ENCODE measurements at regions not wholly inside any gene's neighbourhood (a gene's known extent, or its start where the extent isn't known, plus 50 kb on each side); places are given as distances from the start of the nearest gene placed in this dataset.
A peak's percentile ranks its signal among the peaks of the same experiment; 100 is the strongest.

DNA sequence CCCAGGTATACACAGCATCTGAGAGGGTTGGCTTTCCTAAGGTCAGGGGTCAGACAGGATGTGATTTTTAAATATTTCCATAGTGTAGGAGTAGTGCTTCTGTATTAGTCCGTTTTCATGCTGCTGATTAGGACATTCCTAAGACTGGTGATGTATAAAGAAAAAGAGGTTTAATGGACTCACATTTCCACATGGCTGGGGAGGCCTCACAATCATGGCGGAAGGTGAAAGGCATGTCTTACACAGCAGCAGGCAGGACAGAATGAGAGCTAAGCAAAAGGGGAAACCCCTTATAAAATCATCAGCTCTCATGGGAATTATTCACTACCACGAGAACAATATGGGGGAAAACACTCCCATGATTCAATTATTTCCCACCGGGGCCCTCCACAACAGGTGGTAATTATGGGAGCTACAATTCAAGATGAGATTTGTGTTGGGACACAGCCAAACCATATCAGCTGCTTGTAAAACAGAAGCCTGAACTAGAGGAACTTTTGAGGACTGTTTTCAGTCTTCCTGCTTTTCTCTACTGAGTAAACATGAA is 91.0 kb upstream of the MEI4 start:
- no peaks in the 10 kb centered on the region for H3K36me3 Mint-ChIP-seq
- Histone ChIP-seq H3K36me3 (no peaks in the 10 kb centered on the region), H4K20me1 (ENCODE audit: low read depth) (no peaks in the 10 kb centered on the region), H3K27ac (no peak overlapping the region), H3K9ac (no peak overlapping the region), H3F3A (ENCODE audit: low read depth) (no peaks in the 10 kb centered on the region), H3K9me3 (ENCODE audit: low read depth) (no peaks in the 10 kb centered on the region), H2AFZ (replicated peaks) (peak overlapping the region; percentile 36), H3K4me2 (no peak overlapping the region), H3K79me2 (ENCODE audit: low read depth) (no peaks in the 10 kb centered on the region), H3K4me3 (no peak overlapping the region), H3K4me1 (no peaks in the 10 kb centered on the region), H3K27me3 (no peaks in the 10 kb centered on the region)
- no peak overlapping the region for H3K27ac Mint-ChIP-seq
- H3K4me3 Mint-ChIP-seq = no peak overlapping the region
- no peak for DNase-seq (ENCODE audit: low spot score)
- H3K9me3 Mint-ChIP-seq = no peaks in the 10 kb centered on the region
- H3K27me3 Mint-ChIP-seq (ENCODE audit: insufficient read depth, low read depth) = no peaks in the 10 kb centered on the region
- no peaks in the 10 kb centered on the region for H3K4me1 Mint-ChIP-seq
- TF ChIP-seq EZH2phosphoT487 (IDR thresholded peaks at IDR 0.05) (no peak), EZH2 (IDR thresholded peaks at IDR 0.05) (no peak), CTCF (IDR thresholded peaks at IDR 0.05) (no peak)

DNA sequence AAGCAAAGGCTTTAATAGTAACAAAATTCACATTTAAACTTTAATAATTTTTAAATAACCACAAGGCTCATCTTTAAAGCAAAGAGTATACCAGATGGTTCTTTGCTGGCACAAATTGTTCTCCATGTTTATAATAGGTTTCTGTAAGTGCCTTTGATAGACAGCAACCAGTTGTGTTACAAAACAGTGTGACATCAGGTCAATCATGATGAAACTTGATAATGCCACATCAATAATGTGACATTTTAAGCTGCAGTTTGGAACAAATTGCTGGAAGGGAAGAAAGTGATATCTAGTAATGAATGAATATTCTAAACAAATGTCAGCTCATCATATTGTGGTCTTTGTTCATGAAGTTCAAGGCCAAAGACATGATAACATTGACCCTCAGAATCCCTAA is 87.5 kb upstream of the MEI4 start:
- Histone ChIP-seq H3K9me3 (ENCODE audit: low read depth) (no peaks in the 10 kb centered on the region), H3K4me1 (no peaks in the 10 kb centered on the region), H2AFZ (replicated peaks) (no peak overlapping the region), H3F3A (ENCODE audit: low read depth) (no peaks in the 10 kb centered on the region), H3K4me3 (no peak overlapping the region), H3K27me3 (no peaks in the 10 kb centered on the region), H3K36me3 (no peaks in the 10 kb centered on the region), H4K20me1 (ENCODE audit: low read depth) (no peaks in the 10 kb centered on the region), H3K4me2 (no peak overlapping the region), H3K9ac (no peak overlapping the region), H3K27ac (no peak overlapping the region), H3K79me2 (ENCODE audit: low read depth) (no peaks in the 10 kb centered on the region)
- H3K36me3 Mint-ChIP-seq = no peaks in the 10 kb centered on the region
- H3K9me3 Mint-ChIP-seq = no peaks in the 10 kb centered on the region
- no peak for DNase-seq (ENCODE audit: low spot score)
- H3K4me1 Mint-ChIP-seq = no peaks in the 10 kb centered on the region
- no peaks in the 10 kb centered on the region for H3K27me3 Mint-ChIP-seq (ENCODE audit: insufficient read depth, low read depth)
- TF ChIP-seq EZH2phosphoT487 (IDR thresholded peaks at IDR 0.05) (no peak), EZH2 (IDR thresholded peaks at IDR 0.05) (no peak), CTCF (IDR thresholded peaks at IDR 0.05) (no peak)
- no peak overlapping the region for H3K27ac Mint-ChIP-seq
- no peak overlapping the region for H3K4me3 Mint-ChIP-seq

GRCh38 chr6:77566235-77566634 is 86.6 kb upstream of the MEI4 start:
- Histone ChIP-seq H3K4me2 (no peak overlapping the region), H3K4me1 (no peaks in the 10 kb centered on the region), H3F3A (ENCODE audit: low read depth) (no peaks in the 10 kb centered on the region), H4K20me1 (ENCODE audit: low read depth) (no peaks in the 10 kb centered on the region), H3K36me3 (no peaks in the 10 kb centered on the region), H2AFZ (replicated peaks) (no peak overlapping the region), H3K9me3 (ENCODE audit: low read depth) (no peaks in the 10 kb centered on the region), H3K27ac (no peak overlapping the region), H3K79me2 (ENCODE audit: low read depth) (no peaks in the 10 kb centered on the region), H3K9ac (no peak overlapping the region), H3K27me3 (no peaks in the 10 kb centered on the region), H3K4me3 (no peak overlapping the region)
- Mint-ChIP-seq H3K4me3 (no peak overlapping the region), H3K27me3 (ENCODE audit: insufficient read depth, low read depth) (no peaks in the 10 kb centered on the region), H3K4me1 (no peaks in the 10 kb centered on the region), H3K9me3 (no peaks in the 10 kb centered on the region), H3K27ac (no peak overlapping the region), H3K36me3 (no peaks in the 10 kb centered on the region)
- TF ChIP-seq CTCF (IDR thresholded peaks at IDR 0.05) (no peak), EZH2phosphoT487 (IDR thresholded peaks at IDR 0.05) (no peak), EZH2 (IDR thresholded peaks at IDR 0.05) (no peak)
- no peak for DNase-seq (ENCODE audit: low spot score)

Measured in neural progenitor cell (in vitro differentiated cells).